ENCODE measurements at regions not wholly inside any gene's neighbourhood (a gene's known extent, or its start where the extent isn't known, plus 50 kb on each side); places are given as distances from the start of the nearest gene placed in this dataset.
"Not testable (repeated sequence)": the region's sequence is repeated elsewhere in the genome, so short reads cannot be mapped to it uniquely, and the experiment has no call there.

DNA sequence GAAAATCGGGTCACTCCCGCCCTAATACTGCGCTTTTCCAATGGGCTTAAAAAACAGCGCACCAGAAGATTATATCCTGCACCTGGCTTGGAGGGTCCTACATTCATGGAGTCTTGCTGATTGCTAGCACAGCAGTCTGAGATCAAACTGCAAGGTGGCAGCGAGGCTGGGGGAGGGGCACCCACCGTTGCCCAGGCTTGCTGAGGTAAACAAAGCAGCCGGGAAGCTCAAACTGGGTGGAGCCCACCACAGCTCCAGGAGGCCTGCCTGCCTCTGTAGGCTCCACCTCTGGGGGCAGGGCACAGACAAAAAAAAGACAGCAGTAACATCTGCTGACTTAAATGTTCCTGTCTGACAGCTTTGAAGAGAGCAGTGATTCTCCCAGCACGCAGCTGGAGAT is 150.6 kb upstream of the ANKFN1 start:
- DNase-seq (ENCODE audit: low read depth in 2 of 2): not testable (repeated sequence)

- no peak for DNase-seq (ENCODE audit: low read depth in 2 of 2)
These were observed 143.3 kb upstream of the ANKFN1 start for GRCh38 chr17:56009795-56010651.

DNA sequence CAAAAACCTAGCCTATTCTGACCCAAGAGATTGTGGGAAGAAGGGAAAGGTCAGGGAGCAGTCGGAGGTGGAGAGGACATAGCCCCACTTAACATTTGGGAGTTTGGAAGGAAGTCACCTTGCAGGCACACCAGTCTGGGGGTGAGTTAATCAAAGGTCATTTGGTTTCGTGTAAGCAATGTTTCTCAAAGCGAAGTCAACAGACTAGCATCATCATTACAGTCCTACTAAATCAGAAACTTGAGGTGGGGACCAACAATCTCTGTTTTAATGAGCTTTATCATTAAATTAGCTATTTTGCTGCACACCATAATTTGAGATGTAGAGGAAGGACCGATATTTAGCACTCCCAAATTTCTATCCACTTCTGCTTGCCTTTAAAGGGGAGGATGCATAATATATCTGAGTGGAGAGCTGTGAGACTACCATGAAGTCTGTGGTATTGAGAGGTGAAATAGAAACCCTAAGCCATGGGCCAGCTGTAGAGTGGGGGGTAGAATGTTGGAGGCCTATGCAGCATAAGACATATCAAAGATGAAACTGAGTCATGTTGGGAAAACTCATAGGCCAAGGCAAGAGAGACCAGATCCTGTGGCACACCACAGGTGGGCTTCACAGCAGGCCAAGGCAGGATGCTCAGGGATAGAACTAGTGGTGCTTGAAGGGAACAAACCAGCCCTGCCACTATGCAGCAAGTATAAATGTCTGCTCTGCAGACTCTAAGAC is 141.7 kb upstream of the ANKFN1 start:
- DNase-seq (ENCODE audit: low read depth in 2 of 2): no peak

DNA sequence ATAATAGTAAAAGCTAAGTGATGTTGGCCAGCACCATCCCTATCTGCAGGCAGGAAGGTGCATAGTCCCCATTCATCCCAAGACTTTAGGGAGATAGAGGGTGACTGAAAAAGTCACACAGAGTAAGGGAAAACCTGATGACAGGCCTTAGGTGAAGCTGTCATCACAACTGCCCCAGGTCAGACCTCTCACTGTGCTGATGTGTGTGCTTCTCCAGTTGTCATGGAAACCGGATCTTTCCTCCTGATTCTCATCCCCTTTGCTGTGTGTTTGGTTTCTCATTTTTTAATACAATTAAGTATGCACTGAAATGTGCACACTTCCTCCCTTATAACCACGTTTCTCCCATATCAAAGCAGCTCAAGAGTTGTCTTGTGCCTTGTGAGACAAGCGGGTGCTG is 135.1 kb upstream of the ANKFN1 start:
- DNase-seq (ENCODE audit: low read depth in 2 of 2): no peak

DNA sequence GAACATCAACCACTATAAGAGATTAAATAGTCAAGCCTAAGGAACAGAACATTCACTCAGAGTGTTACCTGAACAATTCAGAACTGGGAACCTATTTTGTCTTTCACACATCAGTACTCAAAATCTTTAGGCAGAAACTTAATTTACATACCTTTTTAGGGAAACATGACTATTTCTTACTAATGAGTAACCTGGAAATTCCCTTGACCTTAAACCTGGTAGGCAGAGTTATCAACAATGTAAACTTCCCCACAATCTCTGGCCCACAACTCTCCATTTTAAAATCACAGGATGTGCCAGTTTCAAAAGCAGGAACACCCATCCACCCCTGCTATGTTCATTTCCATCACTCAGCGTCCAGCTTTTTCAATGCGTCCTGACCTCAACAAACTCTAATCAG is 132.9 kb upstream of the ANKFN1 start:
- no peak for DNase-seq (ENCODE audit: low read depth in 2 of 2)

DNA sequence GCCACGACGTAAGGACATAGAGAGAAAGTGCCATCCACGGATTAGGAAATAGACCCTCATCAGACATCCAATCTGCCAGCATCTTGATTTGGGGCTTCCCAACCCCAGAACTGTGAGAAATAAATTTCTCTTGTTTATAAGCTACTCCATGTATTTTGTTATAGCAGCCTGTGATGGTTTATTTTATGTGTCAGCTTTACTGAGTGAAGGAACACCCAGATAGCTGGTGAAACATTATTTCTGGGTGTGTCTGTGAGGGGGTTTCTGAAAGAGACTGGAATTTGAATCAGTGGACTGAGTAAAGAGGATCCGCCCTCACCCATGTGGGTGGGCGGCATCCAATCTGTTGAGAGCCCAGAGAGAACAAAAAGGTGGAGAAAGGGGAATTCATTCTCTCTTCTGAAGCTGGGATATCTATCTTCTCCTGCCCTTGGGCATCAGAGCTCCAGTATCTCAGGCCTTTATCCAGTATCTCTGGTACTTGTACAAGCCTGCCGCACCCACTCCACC is 131.5 kb upstream of the ANKFN1 start:
- DNase-seq (ENCODE audit: low read depth in 2 of 2): no peak

GRCh38 chr17:56023851-56024250 is 129.4 kb upstream of the ANKFN1 start:
- no peak for DNase-seq (ENCODE audit: low read depth in 2 of 2)

DNA sequence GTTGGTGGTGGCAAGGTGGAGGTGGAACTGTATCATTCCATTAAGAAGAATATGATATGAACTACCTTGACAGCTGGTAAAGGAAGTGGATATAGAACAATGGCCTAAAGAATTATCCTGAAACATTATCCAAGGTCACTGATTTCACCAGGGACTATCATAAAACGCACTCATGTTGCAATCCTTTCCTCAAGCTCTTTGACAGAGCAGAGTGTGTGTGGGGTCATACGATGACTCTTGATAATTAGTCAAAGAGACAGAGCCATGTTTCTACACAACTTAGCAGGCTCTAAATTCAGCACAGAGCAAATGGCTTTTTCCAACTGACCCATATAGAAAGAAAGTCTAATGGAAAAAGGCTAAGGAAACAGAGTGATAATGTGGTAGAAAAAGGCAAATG is 126.4 kb upstream of the ANKFN1 start:
- DNase-seq (ENCODE audit: low read depth in 2 of 2): no peak

- no peak for DNase-seq (ENCODE audit: low read depth in 2 of 2)
These were observed 124.4 kb upstream of the ANKFN1 start for GRCh38 chr17:56028837-56029236.

DNA sequence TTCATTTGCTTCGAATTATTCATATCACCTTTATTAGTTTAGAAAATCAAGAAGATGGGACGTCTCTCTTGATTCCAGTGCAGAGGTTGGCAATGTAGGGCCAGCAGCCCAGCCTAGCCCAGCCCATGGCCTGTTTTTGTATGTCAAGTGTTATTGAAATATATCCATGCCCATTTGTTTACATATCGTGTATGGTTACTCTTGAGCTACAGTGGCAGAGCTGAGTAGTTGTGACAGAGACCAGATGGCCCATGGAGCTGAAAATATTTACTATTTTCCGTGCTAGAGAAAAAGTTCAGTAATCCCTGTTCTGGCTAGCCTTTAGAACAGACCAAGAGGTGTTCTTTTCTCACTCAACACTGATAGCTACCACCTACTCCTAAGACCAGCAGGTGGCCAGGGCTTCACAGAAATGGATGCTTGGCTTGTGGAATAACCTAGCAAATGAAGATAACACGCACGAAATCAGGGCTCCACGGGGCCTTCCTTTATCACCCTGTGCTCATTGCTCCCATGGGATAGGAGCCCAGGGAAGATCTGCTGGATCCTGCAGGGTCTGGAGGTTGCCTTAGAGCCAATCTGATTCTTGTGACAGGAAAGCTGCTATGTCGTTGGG is 123.2 kb upstream of the ANKFN1 start:
- DNase-seq (ENCODE audit: low read depth in 2 of 2): no peak

DNA sequence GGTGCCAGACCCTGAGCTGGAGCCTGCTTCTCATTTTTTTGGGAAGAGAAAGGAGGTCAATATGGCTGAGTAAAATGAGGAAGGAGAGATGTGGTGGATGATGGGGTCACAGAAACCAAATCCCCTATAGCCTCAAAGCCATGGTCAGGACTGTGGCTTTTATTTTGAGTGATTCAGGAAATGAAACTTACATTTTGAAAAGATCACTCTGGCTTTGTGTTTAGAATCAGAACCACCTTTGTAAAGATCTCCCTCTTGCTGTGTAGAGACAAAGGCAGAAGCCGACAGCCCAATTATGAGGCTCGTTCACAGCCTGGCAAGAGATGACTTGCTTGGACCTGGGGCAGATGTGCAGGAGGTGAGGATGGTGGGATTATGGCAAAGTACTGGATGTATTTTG is 121.6 kb upstream of the ANKFN1 start:
- DNase-seq (ENCODE audit: low read depth in 2 of 2): no peak

DNA sequence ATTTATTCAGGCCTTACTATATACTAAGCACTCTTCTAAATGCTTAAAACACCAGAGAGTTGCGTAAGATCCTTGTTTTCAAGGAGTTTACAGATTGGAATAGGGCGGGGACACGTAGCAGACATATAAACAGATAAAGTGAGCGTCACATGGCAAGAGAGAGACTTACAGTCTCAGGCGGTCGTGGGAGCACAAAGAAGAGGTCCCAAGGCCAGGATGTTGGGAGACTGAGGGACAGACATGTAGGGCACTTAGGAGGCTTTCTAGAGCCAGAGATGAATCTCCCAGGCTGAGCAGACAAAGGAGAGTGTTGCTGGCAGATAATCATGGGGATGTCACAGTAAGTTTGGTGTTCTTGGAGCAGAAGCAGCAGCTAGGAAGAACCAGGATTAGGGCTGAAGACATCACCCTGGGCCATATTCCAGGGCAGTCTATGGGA is 119.1 kb upstream of the ANKFN1 start:
- DNase-seq (ENCODE audit: low read depth in 2 of 2): no peak

DNA sequence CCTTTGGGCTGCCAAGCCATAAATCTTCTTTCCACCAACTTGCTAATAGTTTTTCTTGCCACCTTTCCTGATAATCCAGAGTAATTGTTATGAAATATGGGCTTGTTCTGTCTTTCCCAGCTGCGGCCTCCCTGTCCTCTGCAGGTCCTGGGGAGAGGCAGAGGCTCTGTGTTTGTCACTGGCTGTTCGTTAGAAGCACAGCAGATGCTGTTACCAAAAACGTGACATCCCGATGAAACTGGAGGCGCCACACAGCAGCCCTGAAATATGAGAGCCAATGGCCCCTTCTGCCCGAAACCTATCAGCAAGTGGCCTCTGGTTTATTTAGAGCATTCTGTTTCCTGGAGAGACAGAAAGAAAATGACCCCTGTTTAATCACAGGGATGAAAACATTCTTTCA is 115.1 kb upstream of the ANKFN1 start:
- DNase-seq (ENCODE audit: low read depth in 2 of 2): no peak

- DNase-seq (ENCODE audit: low read depth in 2 of 2): no peak
These were observed 107.4 kb upstream of the ANKFN1 start for GRCh38 chr17:56045872-56046271.

DNA sequence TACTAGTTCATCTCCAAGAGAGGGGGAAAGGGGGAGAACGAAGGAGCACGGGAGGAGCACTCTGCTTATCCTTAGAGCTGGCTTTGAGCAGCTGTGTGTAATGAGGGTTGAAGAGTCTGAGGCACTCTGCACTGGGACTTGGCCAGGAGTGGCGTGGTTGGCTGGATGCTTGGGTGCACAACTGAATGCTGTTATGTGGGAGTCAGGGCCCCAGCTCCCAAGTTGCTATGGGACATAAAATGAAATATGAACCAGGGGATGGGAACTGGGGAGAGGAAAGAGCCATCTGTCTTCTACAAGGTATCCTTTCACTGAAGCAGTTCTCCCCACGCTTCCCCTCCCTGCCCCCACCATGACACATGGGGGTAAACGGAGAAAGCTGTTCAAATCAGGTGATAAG is 105.9 kb upstream of the ANKFN1 start:
- DNase-seq (ENCODE audit: low read depth in 2 of 2): no peak

DNA sequence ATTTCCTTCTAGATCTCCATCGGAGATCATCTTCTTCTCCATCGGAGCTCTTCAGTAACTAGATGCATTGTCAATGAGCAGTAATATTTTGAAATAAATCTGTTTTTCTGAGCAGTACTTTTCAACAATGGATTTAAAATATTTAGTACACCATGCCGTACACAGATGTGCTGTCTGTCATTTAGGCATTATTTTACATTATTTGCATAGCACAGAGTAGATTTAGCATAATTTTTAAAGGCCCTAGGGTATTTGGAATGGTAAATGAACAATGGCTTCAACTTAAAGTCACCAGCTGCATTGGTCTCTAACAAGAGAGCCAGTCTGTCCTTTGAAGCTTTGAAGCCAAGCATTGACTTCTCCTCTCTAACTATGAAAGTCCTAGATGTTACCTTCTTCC is 95.4 kb upstream of the ANKFN1 start:
- DNase-seq (ENCODE audit: low read depth in 2 of 2): no peak

DNA sequence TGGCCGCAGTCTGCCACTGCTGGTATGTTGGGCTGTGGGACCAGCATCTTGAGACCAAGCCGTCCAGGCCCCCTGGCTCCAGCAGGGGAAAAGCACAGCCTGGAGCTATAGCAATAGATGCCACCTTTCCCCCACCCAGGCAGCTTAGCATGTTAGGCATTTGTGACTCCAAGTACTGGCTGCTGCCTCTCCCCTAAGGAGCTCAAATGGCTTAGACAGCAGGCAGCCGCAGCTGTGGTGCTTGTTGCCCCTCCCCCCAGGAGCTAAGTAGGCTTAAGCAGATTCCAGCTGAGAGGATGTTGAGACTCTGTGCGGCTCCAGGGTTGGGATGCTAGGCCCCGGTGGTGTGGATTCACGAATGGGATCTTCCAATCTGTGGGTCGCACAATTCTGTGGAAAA is 88.8 kb upstream of the ANKFN1 start:
- DNase-seq (ENCODE audit: low read depth in 2 of 2): no peak

DNA sequence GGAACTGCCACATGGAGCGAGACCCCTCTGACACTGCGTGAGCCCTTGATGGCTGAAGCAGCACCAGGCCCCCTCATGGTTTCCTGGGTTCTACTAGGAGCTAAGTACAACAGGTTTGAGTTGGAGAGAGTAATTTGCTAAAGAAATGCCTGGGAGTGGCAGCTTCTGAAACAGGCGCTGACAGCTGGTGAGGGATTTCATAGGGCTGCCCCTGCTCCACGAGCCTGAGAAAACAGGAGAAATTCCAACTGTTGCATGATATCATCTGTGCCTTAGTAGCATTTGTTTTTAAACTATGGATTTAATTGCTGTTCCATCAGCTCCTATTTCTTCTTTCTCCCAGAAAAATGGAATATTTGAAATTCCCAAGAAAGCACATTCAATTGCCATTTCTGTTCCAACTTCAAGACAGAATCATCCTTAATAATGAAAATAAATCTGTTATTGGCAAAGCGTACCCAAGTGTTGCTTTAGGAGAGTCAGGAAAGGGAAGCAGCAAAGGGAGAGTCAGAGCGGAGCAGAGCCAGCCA is 78.8 kb upstream of the ANKFN1 start:
- no peak for DNase-seq (ENCODE audit: low read depth in 2 of 2)

DNA sequence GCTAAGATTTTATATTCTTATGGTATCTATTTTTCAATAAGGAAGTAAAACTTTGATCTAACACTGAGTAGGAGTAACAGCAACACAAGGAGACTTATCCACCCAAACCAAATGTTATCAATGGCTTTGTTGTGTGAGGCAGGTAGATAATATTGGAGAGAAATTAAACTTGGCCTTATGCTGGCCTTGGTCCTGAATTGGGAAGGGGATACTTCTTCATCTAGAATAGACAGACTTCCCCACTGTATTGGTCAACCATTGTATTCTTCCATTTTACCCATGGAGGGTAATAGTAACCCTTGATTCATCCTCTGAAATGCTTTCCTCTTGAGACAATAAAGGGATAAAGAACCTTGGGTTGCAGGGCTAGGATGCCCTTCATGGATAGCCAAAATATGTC is 76.3 kb upstream of the ANKFN1 start:
- DNase-seq (ENCODE audit: low read depth in 2 of 2): no peak

- DNase-seq (ENCODE audit: low read depth in 2 of 2): no peak
These were observed 69.8 kb upstream of the ANKFN1 start for GRCh38 chr17:56083475-56083874.

- no peak for DNase-seq (ENCODE audit: low read depth in 2 of 2)
These were observed 67.6 kb upstream of the ANKFN1 start for GRCh38 chr17:56085576-56086267.

DNA sequence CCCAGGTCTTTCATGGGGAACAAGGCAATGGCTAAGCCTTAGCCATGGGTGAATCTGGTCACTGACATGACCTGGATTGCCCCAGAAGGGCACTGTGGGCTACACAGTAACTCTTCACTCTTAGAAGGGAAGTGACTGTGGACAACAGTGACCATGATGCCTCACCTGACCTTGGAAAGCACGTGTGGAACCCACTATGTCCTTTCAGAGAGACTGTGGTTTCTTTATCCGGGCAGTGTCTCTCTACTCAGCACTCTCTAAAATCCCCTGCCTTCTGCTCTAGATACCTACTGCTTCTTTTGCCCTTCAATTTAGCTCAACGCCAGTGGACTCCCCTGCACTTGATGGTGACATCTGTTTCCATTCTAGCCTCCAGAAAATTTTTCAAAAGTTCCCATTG is 66.1 kb upstream of the ANKFN1 start:
- no peak for DNase-seq (ENCODE audit: low read depth in 2 of 2)

Data from lung microvascular endothelial cell (primary cell).